Stomach smooth muscle (tissue), 2 donors: ENCODE measurements at regions not wholly inside any gene's neighbourhood (a gene's known extent, or its start where the extent isn't known, plus 50 kb on each side); places are given as distances from the start of the nearest gene placed in this dataset.
"Not testable (repeated sequence)": the region's sequence is repeated elsewhere in the genome, so short reads cannot be mapped to it uniquely, and the experiment has no call there.

Experiments used
- H3K27ac ChIP-seq: one replicate; pipeline ENCODE4 v1.7.0; 2013; ENCODE audit warnings: mild to moderate bottlenecking, low read length, inconsistent platforms
- H3K27me3 ChIP-seq, 2 donors: one replicate each; pipeline ENCODE4 v1.7.0; 2013; ENCODE audit warnings: low read length in 2 of 2; ENCODE audit not compliant: insufficient read depth in 2 of 2, control insufficient read depth in 1 of 2
- H3K36me3 ChIP-seq, 2 donors: one replicate each; pipeline ENCODE4 v1.7.0; 2013; ENCODE audit warnings: low read length in 2 of 2; ENCODE audit not compliant: control insufficient read depth in 2 of 2, insufficient read depth in 2 of 2
- H3K4me1 ChIP-seq: one replicate; pipeline ENCODE4 v1.7.0; 2013; ENCODE audit warnings: low read length; ENCODE audit not compliant: control insufficient read depth, insufficient read depth
- H3K4me3 ChIP-seq, 2 donors: one replicate each; pipeline ENCODE4 v1.7.0; 2013; ENCODE audit warnings: low read length in 2 of 2
- H3K9ac ChIP-seq, 2 donors: one replicate each; pipeline ENCODE4 v1.7.0; 2013; ENCODE audit warnings: low read length in 2 of 2, mild to moderate bottlenecking in 1 of 2
- H3K9me3 ChIP-seq, 2 donors: one replicate each; pipeline ENCODE4 v1.7.0; 2013; ENCODE audit warnings: low read length in 2 of 2; ENCODE audit not compliant: control insufficient read depth in 2 of 2
- donor health status: healthy.
- donor health status: Pancreatic carcinoma.

GRCh38 chr2:87542599-87543174 is 205.2 kb upstream of the PLGLB2 start:
- not testable (repeated sequence) for H3K4me3 ChIP-seq, H3K27ac ChIP-seq, H3K9me3 ChIP-seq, H3K4me1 ChIP-seq, H3K27me3 ChIP-seq, H3K36me3 ChIP-seq, H3K9ac ChIP-seq

GRCh38 chr2:87543797-87544196 is 204.1 kb upstream of the PLGLB2 start:
- not testable (repeated sequence) for H3K27me3 ChIP-seq, H3K4me1 ChIP-seq, H3K4me3 ChIP-seq, H3K27ac ChIP-seq, H3K9ac ChIP-seq, H3K36me3 ChIP-seq, H3K9me3 ChIP-seq

GRCh38 chr2:87547106-87547505 is 200.8 kb upstream of the PLGLB2 start:
- H3K27me3 ChIP-seq, H3K9ac ChIP-seq, H3K4me3 ChIP-seq, H3K9me3 ChIP-seq, H3K36me3 ChIP-seq, H3K4me1 ChIP-seq, H3K27ac ChIP-seq: not testable (repeated sequence)

GRCh38 chr2:87547966-87548365 is 199.9 kb upstream of the PLGLB2 start:
- not testable (repeated sequence) for H3K4me3 ChIP-seq, H3K4me1 ChIP-seq, H3K9me3 ChIP-seq

GRCh38 chr2:87548681-87549536 is 199.0 kb upstream of the PLGLB2 start:
- not testable (repeated sequence) for H3K9ac ChIP-seq, H3K27ac ChIP-seq, H3K9me3 ChIP-seq, H3K4me3 ChIP-seq, H3K36me3 ChIP-seq, H3K27me3 ChIP-seq, H3K4me1 ChIP-seq

More at GRCh38 chr2:87547966-87548365, 199.9 kb upstream of the PLGLB2 start:
- not testable (repeated sequence) for H3K36me3 ChIP-seq, H3K27me3 ChIP-seq, H3K27ac ChIP-seq, H3K9ac ChIP-seq

GRCh38 chr2:87549561-87550202 is 198.2 kb upstream of the PLGLB2 start:
- H3K27ac ChIP-seq, H3K9ac ChIP-seq, H3K4me1 ChIP-seq, H3K36me3 ChIP-seq, H3K4me3 ChIP-seq, H3K27me3 ChIP-seq, H3K9me3 ChIP-seq: not testable (repeated sequence)

- H3K27ac ChIP-seq, H3K9me3 ChIP-seq, H3K4me3 ChIP-seq, H3K36me3 ChIP-seq, H3K4me1 ChIP-seq, H3K27me3 ChIP-seq, H3K9ac ChIP-seq: not testable (repeated sequence)
Measured at GRCh38 chr2:87554678-87555077, 193.2 kb upstream of the PLGLB2 start.

- H3K27ac ChIP-seq, H3K4me3 ChIP-seq, H3K27me3 ChIP-seq: not testable (repeated sequence)
Measured at GRCh38 chr2:87555082-87555481, 192.8 kb upstream of the PLGLB2 start.

GRCh38 chr2:87559001-87559400 is 188.9 kb upstream of the PLGLB2 start:
- H3K36me3 ChIP-seq, H3K4me1 ChIP-seq, H3K9ac ChIP-seq, H3K9me3 ChIP-seq, H3K27me3 ChIP-seq, H3K4me3 ChIP-seq, H3K27ac ChIP-seq: not testable (repeated sequence)

More at GRCh38 chr2:87555082-87555481, 192.8 kb upstream of the PLGLB2 start:
- H3K9ac ChIP-seq, H3K36me3 ChIP-seq, H3K9me3 ChIP-seq, H3K4me1 ChIP-seq: not testable (repeated sequence)

- not testable (repeated sequence) for H3K27ac ChIP-seq, H3K9ac ChIP-seq, H3K4me1 ChIP-seq, H3K36me3 ChIP-seq, H3K27me3 ChIP-seq, H3K9me3 ChIP-seq, H3K4me3 ChIP-seq
Measured at GRCh38 chr2:87559735-87560134, 188.2 kb upstream of the PLGLB2 start.

- H3K4me1 ChIP-seq, H3K36me3 ChIP-seq, H3K27me3 ChIP-seq, H3K9ac ChIP-seq, H3K9me3 ChIP-seq, H3K4me3 ChIP-seq, H3K27ac ChIP-seq: not testable (repeated sequence)
Measured at GRCh38 chr2:87565116-87565515, 182.8 kb upstream of the PLGLB2 start.
